BLaER1 (cell line): ENCODE measurements at regions not wholly inside any gene's neighbourhood (a gene's known extent, or its start where the extent isn't known, plus 50 kb on each side); places are given as distances from the start of the nearest gene placed in this dataset.

Experiments
- H3K27ac ChIP-seq: shearing (Covaris generic); formaldehyde crosslinking; 2 replicates; pipeline ENCODE4 v1.8.1; 2022
- H3K27me3 ChIP-seq: shearing (Covaris generic); formaldehyde crosslinking; 2 replicates; pipeline ENCODE4 v1.8.1; 2022
- H3K36me3 ChIP-seq: shearing (Covaris generic); formaldehyde crosslinking; 2 replicates; pipeline ENCODE4 v1.8.1; 2022
- H3K4me1 ChIP-seq: shearing (Covaris generic); formaldehyde crosslinking; 2 replicates; pipeline ENCODE4 v1.8.1; 2022
- H3K4me2 ChIP-seq: shearing (Covaris generic); formaldehyde crosslinking; 2 replicates; pipeline ENCODE4 v1.8.1; 2022
- H3K4me3 ChIP-seq: shearing (Covaris generic); formaldehyde crosslinking; 2 replicates; pipeline ENCODE4 v1.8.1; 2022
- H3K9ac ChIP-seq: shearing (Covaris generic); formaldehyde crosslinking; 2 replicates; pipeline ENCODE4 v1.8.1; 2022
- H3K9me3 ChIP-seq: shearing (Covaris generic); formaldehyde crosslinking; 2 replicates; pipeline ENCODE4 v1.8.1; 2022
- H4K20me1 ChIP-seq: shearing (Covaris generic); formaldehyde crosslinking; 2 replicates; pipeline ENCODE4 v1.8.1; 2022
- Cebpa-rat ChIP-seq: shearing (Covaris generic); IDR thresholded peaks from 2 replicates; pipeline ENCODE4 v1.8.1; 2022

- H3K4me2 ChIP-seq: no peak overlapping the region
- H3K9ac ChIP-seq: no peak overlapping the region
- no peaks in the 10 kb centered on the region for H4K20me1 ChIP-seq
- no peak overlapping the region for H3K27ac ChIP-seq
- H3K27me3 ChIP-seq: no peaks in the 10 kb centered on the region
- TF ChIP-seq Cebpa-rat: no peak
- H3K9me3 ChIP-seq: no peaks in the 10 kb centered on the region
- H3K36me3 ChIP-seq: no peaks in the 10 kb centered on the region
- peaks cover 15% of the 10 kb centered on the region for H3K4me1 ChIP-seq
- no peak overlapping the region for H3K4me3 ChIP-seq
These were observed 54.0 kb upstream of the RBFOX1 start for GRCh38 chr16:7278636-7279035.

GRCh38 chr16:7272567-7273158 lies 60.0 kb upstream of the RBFOX1 start:
- no peaks in the 10 kb centered on the region for H3K27me3 ChIP-seq
- no peak overlapping the region for H3K4me3 ChIP-seq
- H3K36me3 ChIP-seq: no peaks in the 10 kb centered on the region
- no peak overlapping the region for H3K4me2 ChIP-seq
- H3K4me1 ChIP-seq: no peaks in the 10 kb centered on the region
- TF ChIP-seq Cebpa-rat: no peak
- H4K20me1 ChIP-seq: no peaks in the 10 kb centered on the region
- H3K9me3 ChIP-seq: no peaks in the 10 kb centered on the region
- no peak overlapping the region for H3K27ac ChIP-seq
- no peak overlapping the region for H3K9ac ChIP-seq

- Histone ChIP-seq H3K36me3 (no peaks in the 10 kb centered on the region), H3K4me3 (no peak overlapping the region), H3K4me2 (no peak overlapping the region), H3K4me1 (no peaks in the 10 kb centered on the region), H4K20me1 (no peaks in the 10 kb centered on the region), H3K9me3 (no peaks in the 10 kb centered on the region), H3K9ac (no peak overlapping the region), H3K27me3 (no peaks in the 10 kb centered on the region), H3K27ac (no peak overlapping the region)
- no peak for TF ChIP-seq Cebpa-rat
These were observed 61.2 kb upstream of the RBFOX1 start for GRCh38 chr16:7271486-7271885.

DNA sequence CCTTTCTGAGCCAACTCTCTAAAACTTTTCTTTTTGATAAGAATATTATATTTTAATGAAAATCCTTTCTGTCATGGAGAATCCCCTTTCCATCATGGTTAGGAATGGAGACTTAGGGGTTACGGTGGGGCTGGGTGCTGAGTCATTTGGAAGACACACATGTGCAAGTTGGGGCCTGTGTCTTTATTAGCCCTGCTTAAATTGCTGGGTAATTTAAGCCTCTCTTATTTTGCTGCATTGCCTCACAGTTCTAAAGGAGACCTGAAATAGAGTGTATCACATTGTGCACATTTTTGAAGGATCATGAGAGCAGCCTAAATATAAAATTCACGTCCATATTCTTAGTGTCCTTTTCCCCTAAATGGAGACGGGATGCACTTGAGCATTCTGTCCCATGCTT lies 61.8 kb upstream of the RBFOX1 start:
- Histone ChIP-seq H4K20me1 (no peaks in the 10 kb centered on the region), H3K4me3 (no peak overlapping the region), H3K9me3 (no peaks in the 10 kb centered on the region), H3K4me1 (no peaks in the 10 kb centered on the region), H3K36me3 (no peaks in the 10 kb centered on the region), H3K9ac (no peak overlapping the region), H3K27me3 (no peaks in the 10 kb centered on the region), H3K27ac (no peak overlapping the region), H3K4me2 (no peak overlapping the region)
- TF ChIP-seq Cebpa-rat: no peak

- TF ChIP-seq Cebpa-rat: no peak
- H3K27ac ChIP-seq: no peak overlapping the region
- H3K27me3 ChIP-seq: no peaks in the 10 kb centered on the region
- H3K9ac ChIP-seq: no peak overlapping the region
- H3K36me3 ChIP-seq: no peaks in the 10 kb centered on the region
- H4K20me1 ChIP-seq: no peaks in the 10 kb centered on the region
- H3K4me3 ChIP-seq: no peak overlapping the region
- no peaks in the 10 kb centered on the region for H3K4me1 ChIP-seq
- H3K4me2 ChIP-seq: no peak overlapping the region
- H3K9me3 ChIP-seq: no peaks in the 10 kb centered on the region
These were observed 62.6 kb upstream of the RBFOX1 start for GRCh38 chr16:7270006-7270405.

GRCh38 chr16:7268182-7268581 lies 64.5 kb upstream of the RBFOX1 start:
- no peaks in the 10 kb centered on the region for H4K20me1 ChIP-seq
- TF ChIP-seq Cebpa-rat: no peak
- H3K4me1 ChIP-seq: no peaks in the 10 kb centered on the region
- H3K9me3 ChIP-seq: no peaks in the 10 kb centered on the region
- H3K4me2 ChIP-seq: no peak overlapping the region
- H3K9ac ChIP-seq: no peak overlapping the region
- H3K27me3 ChIP-seq: no peaks in the 10 kb centered on the region
- H3K27ac ChIP-seq: no peak overlapping the region
- no peak overlapping the region for H3K4me3 ChIP-seq
- H3K36me3 ChIP-seq: no peaks in the 10 kb centered on the region

DNA sequence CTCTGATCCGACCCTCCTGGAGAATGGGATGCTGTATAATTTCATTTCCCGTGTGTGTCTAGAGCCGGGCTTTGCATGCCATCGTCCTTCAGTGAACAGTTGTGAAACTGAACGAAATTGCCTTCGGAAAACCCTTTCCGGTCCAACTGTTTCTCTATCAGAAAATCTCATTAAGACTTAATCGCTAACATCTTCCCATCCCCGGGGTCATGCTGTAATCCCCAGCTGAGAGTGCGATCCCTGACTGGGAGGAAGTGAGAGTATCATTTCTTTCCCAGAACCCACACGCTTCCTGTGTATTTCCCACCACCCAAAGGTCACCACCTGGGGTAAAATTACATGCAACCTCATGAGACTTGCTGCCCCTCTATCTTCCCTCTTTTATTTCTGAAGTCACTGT lies 75.6 kb upstream of the RBFOX1 start:
- Histone ChIP-seq H3K27ac (no peak overlapping the region), H3K27me3 (no peaks in the 10 kb centered on the region), H3K9ac (no peak overlapping the region), H3K4me3 (no peak overlapping the region), H3K4me2 (peak overlapping the region; percentile 27), H3K36me3 (no peaks in the 10 kb centered on the region), H3K9me3 (no peaks in the 10 kb centered on the region), H3K4me1 (peaks cover 9% of the 10 kb centered on the region), H4K20me1 (no peaks in the 10 kb centered on the region)
- TF ChIP-seq Cebpa-rat: no peak

DNA sequence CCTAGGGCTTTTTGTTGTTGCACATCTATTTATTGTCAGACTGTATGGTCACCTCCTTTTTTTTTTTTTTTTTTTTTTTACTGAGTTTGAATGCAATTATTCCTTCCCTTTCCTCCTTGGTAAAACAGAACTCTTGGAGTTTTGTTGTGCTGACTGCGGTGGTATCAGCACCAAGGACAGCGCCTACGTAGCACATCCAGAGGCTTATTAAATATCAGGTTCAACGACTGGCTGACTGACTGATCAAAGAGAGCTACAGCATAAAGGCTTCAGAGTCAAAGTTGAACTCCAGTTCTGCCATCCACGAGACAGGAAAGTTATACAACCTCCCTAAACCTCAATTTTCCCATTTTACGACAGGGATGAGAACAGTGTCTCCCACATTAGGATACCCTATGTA lies 86.1 kb upstream of the RBFOX1 start:
- no peak overlapping the region for H3K4me3 ChIP-seq
- no peak overlapping the region for H3K27ac ChIP-seq
- H3K4me2 ChIP-seq: no peak overlapping the region
- no peaks in the 10 kb centered on the region for H3K4me1 ChIP-seq
- H3K27me3 ChIP-seq: no peaks in the 10 kb centered on the region
- TF ChIP-seq Cebpa-rat: no peak
- H3K9ac ChIP-seq: no peak overlapping the region
- H3K9me3 ChIP-seq: no peaks in the 10 kb centered on the region
- H3K36me3 ChIP-seq: no peaks in the 10 kb centered on the region
- no peaks in the 10 kb centered on the region for H4K20me1 ChIP-seq

GRCh38 chr16:7239547-7239946 lies 93.1 kb upstream of the RBFOX1 start:
- no peak overlapping the region for H3K27ac ChIP-seq
- H3K9me3 ChIP-seq: no peaks in the 10 kb centered on the region
- H3K4me3 ChIP-seq: no peak overlapping the region
- no peak overlapping the region for H3K4me2 ChIP-seq
- no peaks in the 10 kb centered on the region for H3K27me3 ChIP-seq
- H3K4me1 ChIP-seq: no peaks in the 10 kb centered on the region
- no peak overlapping the region for H3K9ac ChIP-seq
- TF ChIP-seq Cebpa-rat: no peak
- no peaks in the 10 kb centered on the region for H3K36me3 ChIP-seq
- no peaks in the 10 kb centered on the region for H4K20me1 ChIP-seq

- Histone ChIP-seq H3K9me3 (no peaks in the 10 kb centered on the region), H3K4me1 (no peaks in the 10 kb centered on the region), H3K4me3 (no peak overlapping the region), H3K27ac (no peak overlapping the region), H3K4me2 (no peak overlapping the region), H3K27me3 (no peaks in the 10 kb centered on the region), H3K36me3 (no peaks in the 10 kb centered on the region), H4K20me1 (no peaks in the 10 kb centered on the region), H3K9ac (no peak overlapping the region)
- TF ChIP-seq Cebpa-rat: no peak
These were observed 95.7 kb upstream of the RBFOX1 start for GRCh38 chr16:7236824-7237410.

DNA sequence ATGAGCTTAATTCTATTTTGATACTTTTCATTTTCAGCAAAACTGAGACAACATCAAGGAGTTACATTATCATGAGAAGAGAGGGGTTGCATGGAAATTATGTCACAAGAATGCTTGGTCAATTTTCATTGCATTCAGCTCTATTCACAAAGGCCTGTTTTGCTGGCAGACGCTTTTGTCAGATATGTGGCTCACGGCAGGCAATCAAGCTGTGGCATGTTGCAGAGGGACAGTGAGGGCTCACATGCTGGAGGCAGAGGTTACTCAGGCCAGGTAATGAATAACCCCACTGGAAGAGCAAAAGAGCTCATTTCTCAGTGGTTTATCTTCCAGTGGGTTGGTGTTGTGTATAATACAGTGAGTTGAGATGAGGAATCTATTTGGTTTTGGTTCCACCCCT lies 98.7 kb upstream of the RBFOX1 start:
- Histone ChIP-seq H3K27ac (no peak overlapping the region), H3K36me3 (no peaks in the 10 kb centered on the region), H4K20me1 (no peaks in the 10 kb centered on the region), H3K27me3 (no peaks in the 10 kb centered on the region), H3K4me1 (no peaks in the 10 kb centered on the region), H3K9me3 (no peaks in the 10 kb centered on the region), H3K4me2 (no peak overlapping the region), H3K9ac (no peak overlapping the region), H3K4me3 (no peak overlapping the region)
- no peak for TF ChIP-seq Cebpa-rat
